ENCODE measurements at regions not wholly inside any gene's neighbourhood (a gene's known extent, or its start where the extent isn't known, plus 50 kb on each side); places are given as distances from the start of the nearest gene placed in this dataset.

DNA sequence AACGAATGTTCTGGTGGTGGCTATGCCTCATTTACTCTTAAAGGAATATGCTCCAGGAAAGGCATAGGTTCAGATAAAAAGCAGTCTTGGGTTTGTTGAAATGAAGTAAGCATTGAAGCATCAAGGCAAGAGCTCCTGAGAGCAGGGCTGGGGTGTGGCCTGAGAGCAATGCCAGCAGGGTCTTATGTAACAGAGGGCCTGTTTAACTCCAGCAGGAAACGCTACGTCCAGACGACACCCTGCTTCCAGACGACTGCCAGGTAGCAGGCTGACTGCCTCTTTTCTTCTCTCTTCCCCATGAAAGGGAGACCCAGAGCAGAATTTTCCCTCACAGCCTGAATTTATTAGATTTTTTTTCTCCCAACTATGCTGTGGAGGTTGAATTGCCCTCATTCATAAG lies 127.2 kb upstream of the SLC5A12 start:
- Mint-ChIP-seq H3K36me3 (ENCODE audit: low read depth) (no peaks in the 10 kb centered on the region), H3K9me3 (ENCODE audit: low read depth) (no peaks in the 10 kb centered on the region), H3K4me1 (ENCODE audit: low read depth) (peaks cover 70% of the 10 kb centered on the region), H3K27me3 (ENCODE audit: low read depth) (no peaks in the 10 kb centered on the region), H3K4me3 (ENCODE audit: unreplicated experiment) (no peak overlapping the region), H3K27ac (ENCODE audit: unreplicated experiment) (no peak overlapping the region)
- TF ChIP-seq, protein P1, sequence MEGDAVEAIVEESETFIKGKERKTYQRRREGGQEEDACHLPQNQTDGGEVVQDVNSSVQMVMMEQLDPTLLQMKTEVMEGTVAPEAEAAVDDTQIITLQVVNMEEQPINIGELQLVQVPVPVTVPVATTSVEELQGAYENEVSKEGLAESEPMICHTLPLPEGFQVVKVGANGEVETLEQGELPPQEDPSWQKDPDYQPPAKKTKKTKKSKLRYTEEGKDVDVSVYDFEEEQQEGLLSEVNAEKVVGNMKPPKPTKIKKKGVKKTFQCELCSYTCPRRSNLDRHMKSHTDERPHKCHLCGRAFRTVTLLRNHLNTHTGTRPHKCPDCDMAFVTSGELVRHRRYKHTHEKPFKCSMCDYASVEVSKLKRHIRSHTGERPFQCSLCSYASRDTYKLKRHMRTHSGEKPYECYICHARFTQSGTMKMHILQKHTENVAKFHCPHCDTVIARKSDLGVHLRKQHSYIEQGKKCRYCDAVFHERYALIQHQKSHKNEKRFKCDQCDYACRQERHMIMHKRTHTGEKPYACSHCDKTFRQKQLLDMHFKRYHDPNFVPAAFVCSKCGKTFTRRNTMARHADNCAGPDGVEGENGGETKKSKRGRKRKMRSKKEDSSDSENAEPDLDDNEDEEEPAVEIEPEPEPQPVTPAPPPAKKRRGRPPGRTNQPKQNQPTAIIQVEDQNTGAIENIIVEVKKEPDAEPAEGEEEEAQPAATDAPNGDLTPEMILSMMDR (IDR thresholded peaks at IDR 0.05) = no peak
- no peak for DNase-seq (ENCODE audit: low spot score)

- DNase-seq (ENCODE audit: low spot score) = no peak
- no peak overlapping the region for H3K27ac Mint-ChIP-seq (ENCODE audit: unreplicated experiment)
- no peaks in the 10 kb centered on the region for H3K36me3 Mint-ChIP-seq (ENCODE audit: low read depth)
- H3K4me3 Mint-ChIP-seq (ENCODE audit: unreplicated experiment) = no peak overlapping the region
- TF ChIP-seq, protein P1 (IDR thresholded peaks at IDR 0.05) = no peak
- H3K4me1 Mint-ChIP-seq (ENCODE audit: low read depth) = peaks cover 58% of the 10 kb centered on the region
- no peaks in the 10 kb centered on the region for H3K27me3 Mint-ChIP-seq (ENCODE audit: low read depth)
- H3K9me3 Mint-ChIP-seq (ENCODE audit: low read depth) = no peaks in the 10 kb centered on the region
Observed at GRCh38 chr11:26851291-26851690, 129.4 kb upstream of the SLC5A12 start.

GRCh38 chr11:26851696-26852095 lies 129.8 kb upstream of the SLC5A12 start:
- H3K9me3 Mint-ChIP-seq (ENCODE audit: low read depth) = no peaks in the 10 kb centered on the region
- peaks cover 55% of the 10 kb centered on the region for H3K4me1 Mint-ChIP-seq (ENCODE audit: low read depth)
- TF ChIP-seq, protein P1 (IDR thresholded peaks at IDR 0.05) = no peak
- no peaks in the 10 kb centered on the region for H3K36me3 Mint-ChIP-seq (ENCODE audit: low read depth)
- peak overlapping the region; percentile 37 for H3K27ac Mint-ChIP-seq (ENCODE audit: unreplicated experiment)
- H3K4me3 Mint-ChIP-seq (ENCODE audit: unreplicated experiment) = no peak overlapping the region
- no peaks in the 10 kb centered on the region for H3K27me3 Mint-ChIP-seq (ENCODE audit: low read depth)
- no peak for DNase-seq (ENCODE audit: low spot score)

DNA sequence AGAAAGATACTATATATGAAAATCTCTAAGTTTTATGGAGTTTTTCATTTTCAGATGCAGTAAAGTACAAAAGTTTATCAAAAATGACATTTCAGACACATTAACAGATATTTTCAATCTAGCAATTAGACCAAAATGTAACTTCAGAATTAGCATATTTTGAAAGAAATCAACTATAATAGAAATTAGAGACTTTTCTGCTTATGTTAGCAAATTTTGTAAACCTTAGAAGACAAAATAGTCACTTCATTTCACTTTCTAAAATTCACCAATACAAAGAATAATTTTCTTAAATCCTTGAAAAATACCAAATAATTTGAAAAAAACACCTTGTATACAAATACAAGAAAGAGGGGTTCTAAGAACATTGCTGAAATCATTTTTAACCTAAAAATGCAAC lies 135.8 kb upstream of the FIBIN start:
- no peaks in the 10 kb centered on the region for H3K36me3 Mint-ChIP-seq (ENCODE audit: low read depth)

GRCh38 chr11:26859416-26859815 lies 134.5 kb upstream of the FIBIN start:
- TF ChIP-seq, protein P1 (IDR thresholded peaks at IDR 0.05) = no peak

More for the DNA sequence above, 135.8 kb upstream of the FIBIN start:
- H3K27me3 Mint-ChIP-seq (ENCODE audit: low read depth) = no peaks in the 10 kb centered on the region
- TF ChIP-seq, protein P1 (IDR thresholded peaks at IDR 0.05) = no peak
- no peak overlapping the region for H3K4me3 Mint-ChIP-seq (ENCODE audit: unreplicated experiment)
- peaks cover 11% of the 10 kb centered on the region for H3K4me1 Mint-ChIP-seq (ENCODE audit: low read depth)
- H3K9me3 Mint-ChIP-seq (ENCODE audit: low read depth) = no peaks in the 10 kb centered on the region
- DNase-seq (ENCODE audit: low spot score) = no peak
- H3K27ac Mint-ChIP-seq (ENCODE audit: unreplicated experiment) = no peak overlapping the region

More at GRCh38 chr11:26859416-26859815, 134.5 kb upstream of the FIBIN start:
- no peaks in the 10 kb centered on the region for H3K36me3 Mint-ChIP-seq (ENCODE audit: low read depth)
- no peak overlapping the region for H3K4me3 Mint-ChIP-seq (ENCODE audit: unreplicated experiment)
- H3K4me1 Mint-ChIP-seq (ENCODE audit: low read depth) = peaks cover 4% of the 10 kb centered on the region
- H3K27me3 Mint-ChIP-seq (ENCODE audit: low read depth) = no peaks in the 10 kb centered on the region
- H3K27ac Mint-ChIP-seq (ENCODE audit: unreplicated experiment) = no peak overlapping the region
- DNase-seq (ENCODE audit: low spot score) = no peak
- H3K9me3 Mint-ChIP-seq (ENCODE audit: low read depth) = no peaks in the 10 kb centered on the region
